Gastrocnemius medialis (tissue), 4 donors: ENCODE measurements at regions not wholly inside any gene's neighbourhood (a gene's known extent, or its start where the extent isn't known, plus 50 kb on each side); places are given as distances from the start of the nearest gene placed in this dataset.

Source experiments
- ATAC-seq, 2 donors: fragments of 150-250 bp; one replicate each; pipeline ENCODE4 v1.9.1; 2016
- DNase-seq, 2 donors: peaks; one replicate each; pipeline ENCODE4 v3.0.0-alpha.2; 2019
- H3K27ac ChIP-seq, 4 donors: fragments of 200-600 bp; sonication (generic); 1 replicate in 1 of 4; 2 replicates in 3 of 4; pipeline ENCODE4 v1.5.1; 2016 to 2018; ENCODE audit warnings: mild to moderate bottlenecking in 2 of 4, moderate library complexity in 1 of 4
- H3K27me3 ChIP-seq, 3 donors: fragments of 200-600 bp; sonication (generic) in 2 of 3; 1 replicate in 1 of 3; 2 replicates in 2 of 3; pipeline versions ENCODE4 v1.5.1 to v1.6.0; 2016 to 2019; ENCODE audit warnings: mild to moderate bottlenecking in 1 of 3, moderate library complexity in 1 of 3
- H3K36me3 ChIP-seq, 2 donors: fragments of 200-600 bp; sonication (generic) in 1 of 2; one replicate each; pipeline ENCODE4 v1.5.1; 2017 to 2018
- H3K4me1 ChIP-seq, 2 donors: fragments of 200-600 bp; sonication (generic) in 1 of 2; one replicate each; pipeline ENCODE4 v1.5.1; 2016 to 2017; ENCODE audit warnings: mild to moderate bottlenecking in 2 of 2
- H3K4me3 ChIP-seq, 4 donors: fragments of 200-600 bp; sonication (generic) in 3 of 4; 1 replicate in 1 of 4; 2 replicates in 3 of 4; pipeline ENCODE4 v1.5.1; 2016 to 2019; ENCODE audit warnings: mild to moderate bottlenecking in 2 of 4
- H3K9me3 ChIP-seq, 3 donors: fragments of 200-600 bp; sonication (generic) in 2 of 3; 1 replicate in 1 of 3; 2 replicates in 2 of 3; pipeline ENCODE4 v1.5.1; 2016 to 2019
- POLR2A ChIP-seq, 2 donors: fragments of 450-650 bp; IDR thresholded peaks; one replicate each; pipeline ENCODE4 v1.6.1; 2017; ENCODE audit warnings: antibody characterized with exemption in 2 of 2, mild to moderate bottlenecking in 2 of 2, moderate library complexity in 2 of 2
- in situ Hi-C, 4 donors: fragments of 200-750 bp; cut with MboI; loops; one replicate each; pipeline versions ENCODE4 v1.15.0 to v1.8.0; 2017; ENCODE audit warnings: low sequenced_read_pairs in 4 of 4
- intact Hi-C: fragments of 100-400 bp; cut with DNase I; formaldehyde crosslinking; loops from one replicate; pipeline ENCODE4 v1.15.1; 2023; ENCODE audit warnings: low total_unique reads
- TF ChIP-seq, protein P1 (sequence below), 5 experiments: fragments of 450-650 bp in 3 of 5; fragments of 200-600 bp in 2 of 5; sonication (generic) in 2 of 5; IDR thresholded peaks in 4 of 5; conservative IDR thresholded peaks in 1 of 5; 1 replicate in 4 of 5; 2 replicates in 1 of 5; pipeline ENCODE4 v1.5.1; 2016 to 2019; ENCODE audit warnings: antibody characterized with exemption in 5 of 5, mild to moderate bottlenecking in 3 of 5, moderate library complexity in 3 of 5

- intact Hi-C loops (no loop called here), in situ Hi-C loops (no loop called here)
- ATAC-seq, result no peak
- DNase-seq, result no peak
- Histone ChIP-seq H3K27ac (no peak overlapping the region), H3K4me1 (no peaks in the 10 kb centered on the region), H3K9me3 (no peaks in the 10 kb centered on the region), H3K4me3 (no peak overlapping the region), H3K27me3 (no peaks in the 10 kb centered on the region), H3K36me3 (no peaks in the 10 kb centered on the region)
- no peak for TF ChIP-seq POLR2A (IDR thresholded peaks at IDR 0.05)
- TF ChIP-seq, protein P1, sequence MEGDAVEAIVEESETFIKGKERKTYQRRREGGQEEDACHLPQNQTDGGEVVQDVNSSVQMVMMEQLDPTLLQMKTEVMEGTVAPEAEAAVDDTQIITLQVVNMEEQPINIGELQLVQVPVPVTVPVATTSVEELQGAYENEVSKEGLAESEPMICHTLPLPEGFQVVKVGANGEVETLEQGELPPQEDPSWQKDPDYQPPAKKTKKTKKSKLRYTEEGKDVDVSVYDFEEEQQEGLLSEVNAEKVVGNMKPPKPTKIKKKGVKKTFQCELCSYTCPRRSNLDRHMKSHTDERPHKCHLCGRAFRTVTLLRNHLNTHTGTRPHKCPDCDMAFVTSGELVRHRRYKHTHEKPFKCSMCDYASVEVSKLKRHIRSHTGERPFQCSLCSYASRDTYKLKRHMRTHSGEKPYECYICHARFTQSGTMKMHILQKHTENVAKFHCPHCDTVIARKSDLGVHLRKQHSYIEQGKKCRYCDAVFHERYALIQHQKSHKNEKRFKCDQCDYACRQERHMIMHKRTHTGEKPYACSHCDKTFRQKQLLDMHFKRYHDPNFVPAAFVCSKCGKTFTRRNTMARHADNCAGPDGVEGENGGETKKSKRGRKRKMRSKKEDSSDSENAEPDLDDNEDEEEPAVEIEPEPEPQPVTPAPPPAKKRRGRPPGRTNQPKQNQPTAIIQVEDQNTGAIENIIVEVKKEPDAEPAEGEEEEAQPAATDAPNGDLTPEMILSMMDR (IDR thresholded peaks at IDR 0.05 in 4 of 5, conservative IDR thresholded peaks at IDR 0.05 in 1 of 5), result no peak
Measured at GRCh38 chr16:65975049-65975708, 391.3 kb upstream of the CDH5 start.

DNA sequence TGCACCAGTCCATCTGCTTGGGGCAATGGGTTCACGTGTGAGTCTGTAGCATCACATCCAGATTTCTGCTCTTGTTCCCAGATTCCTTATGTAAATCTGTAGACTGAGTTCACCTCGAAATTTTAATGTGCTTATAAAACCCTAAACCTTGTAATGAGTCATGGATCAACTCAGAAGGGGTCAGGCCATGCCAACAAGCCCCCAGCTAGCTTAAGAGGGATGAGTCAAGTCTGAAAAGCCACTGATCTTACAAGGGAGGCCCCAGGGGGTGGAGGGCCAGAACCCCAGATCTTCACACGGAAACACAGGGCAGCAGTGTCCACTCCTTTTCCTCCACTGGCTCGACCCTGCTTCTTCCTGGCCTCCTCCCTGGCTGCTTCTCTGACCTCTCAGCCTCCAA lies 399.1 kb upstream of the CDH5 start:
- intact Hi-C loops, result no loop called here
- Histone ChIP-seq H3K27me3 (no peaks in the 10 kb centered on the region), H3K4me1 (no peaks in the 10 kb centered on the region), H3K9me3 (no peaks in the 10 kb centered on the region), H3K36me3 (no peaks in the 10 kb centered on the region), H3K27ac (no peak overlapping the region), H3K4me3 (no peak overlapping the region)
- ATAC-seq, result no peak
- in situ Hi-C loops, result no loop called here
- DNase-seq, result no peak
- no peak for TF ChIP-seq POLR2A (IDR thresholded peaks at IDR 0.05)
- TF ChIP-seq, protein P1 (IDR thresholded peaks at IDR 0.05 in 4 of 5, conservative IDR thresholded peaks at IDR 0.05 in 1 of 5), result no peak

GRCh38 chr16:65965628-65966027 lies 400.9 kb upstream of the CDH5 start:
- DNase-seq (no peak), ATAC-seq (no peak)
- H3K27me3 ChIP-seq, result no peaks in the 10 kb centered on the region
- no peaks in the 10 kb centered on the region for H3K4me1 ChIP-seq
- H3K9me3 ChIP-seq, result no peaks in the 10 kb centered on the region
- H3K36me3 ChIP-seq, result no peaks in the 10 kb centered on the region
- intact Hi-C loops (no loop called here), in situ Hi-C loops (no loop called here)
- H3K4me3 ChIP-seq, result no peak overlapping the region
- no peak for TF ChIP-seq POLR2A (IDR thresholded peaks at IDR 0.05)
- TF ChIP-seq, protein P1 (IDR thresholded peaks at IDR 0.05 in 4 of 5, conservative IDR thresholded peaks at IDR 0.05 in 1 of 5), result no peak
- no peak overlapping the region for H3K27ac ChIP-seq

- H3K27ac ChIP-seq, result no peak overlapping the region
- intact Hi-C loops, result no loop called here
- no peak for ATAC-seq
- H3K9me3 ChIP-seq, result no peaks in the 10 kb centered on the region
- H3K36me3 ChIP-seq, result no peaks in the 10 kb centered on the region
- no peaks in the 10 kb centered on the region for H3K4me1 ChIP-seq
- no peak for DNase-seq
- in situ Hi-C loops, result no loop called here
- TF ChIP-seq, protein P1 (IDR thresholded peaks at IDR 0.05 in 4 of 5, conservative IDR thresholded peaks at IDR 0.05 in 1 of 5), result no peak
- no peak for TF ChIP-seq POLR2A (IDR thresholded peaks at IDR 0.05)
- no peak overlapping the region for H3K4me3 ChIP-seq
- no peaks in the 10 kb centered on the region for H3K27me3 ChIP-seq
Measured at GRCh38 chr16:65964752-65965151, 401.7 kb upstream of the CDH5 start.
